ENCODE measurements at regions not wholly inside any gene's neighbourhood (a gene's known extent, or its start where the extent isn't known, plus 50 kb on each side); places are given as distances from the start of the nearest gene placed in this dataset.

- TF ChIP-seq CHD7 (IDR thresholded peaks at IDR 0.05; ENCODE audit: insufficient replicate concordance, low read length), result no peak
- no peak for TF ChIP-seq HDAC2 (IDR thresholded peaks at IDR 0.05; ENCODE audit: borderline replicate concordance in 1 of 2, low read depth in 2 of 2, low read length in 2 of 2)
- TF ChIP-seq SIRT6 (IDR thresholded peaks at IDR 0.05; ENCODE audit: low read length), result no peak
Measured at GRCh38 chr13:60976367-60976766, 439.3 kb downstream of the PCDH20 start (continued).
